Activated CD8-positive, alpha-beta memory T cell treated with anti-CD3 and anti-CD28 coated beads for 4 hours (primary cell): ENCODE measurements at regions not wholly inside any gene's neighbourhood (a gene's known extent, or its start where the extent isn't known, plus 50 kb on each side); places are given as distances from the start of the nearest gene placed in this dataset.
"Not testable (repeated sequence)": the region's sequence is repeated elsewhere in the genome, so short reads cannot be mapped to it uniquely, and the experiment has no call there.

Experiments
- DNase-seq, 2 donors: peaks; one replicate each; pipeline ENCODE4 v3.0.0-alpha.2; 2020; ENCODE audit warnings: low read depth in 2 of 2

DNA sequence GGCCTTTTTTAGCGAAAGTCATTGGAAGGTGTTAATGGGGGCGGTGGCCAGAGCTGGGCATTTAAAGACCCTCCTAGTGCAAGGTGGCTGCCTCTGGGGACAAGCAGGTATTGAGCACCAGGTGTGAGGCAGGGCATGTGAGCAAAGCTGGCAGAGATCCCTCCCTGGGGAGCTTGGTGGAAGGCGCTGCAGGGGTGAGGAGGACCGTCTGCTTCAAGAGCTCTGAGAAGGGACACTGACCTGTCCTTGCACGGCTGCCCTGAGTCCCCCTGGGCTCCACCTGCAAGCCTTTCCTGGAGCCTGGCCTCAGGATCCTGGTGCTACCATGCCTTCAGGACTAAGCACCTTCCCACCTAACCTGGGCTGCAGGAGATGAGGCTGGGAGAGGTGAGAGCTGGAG lies 127.0 kb upstream of the CIBAR2 start:
- DNase-seq, result no peak

DNA sequence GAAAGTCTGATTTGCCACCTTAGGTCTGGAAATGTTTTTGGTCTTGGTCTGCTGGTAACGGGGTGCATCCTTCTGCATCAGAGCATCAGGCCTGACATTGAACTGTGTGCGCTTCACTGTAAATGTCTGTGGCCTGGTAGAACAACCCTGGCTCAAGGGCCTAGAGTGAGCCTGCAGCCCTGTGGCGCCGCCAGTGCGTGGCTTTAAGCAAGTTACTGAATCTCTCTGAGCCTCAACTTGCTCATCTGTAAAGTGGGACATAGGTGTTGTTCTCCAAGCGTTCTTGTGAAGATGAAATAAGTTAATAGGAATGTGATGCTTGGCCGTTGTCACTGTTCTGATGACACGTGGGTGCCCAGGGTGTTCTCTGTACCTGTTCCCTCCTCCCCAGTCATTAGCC lies 127.6 kb upstream of the CIBAR2 start:
- no peak for DNase-seq

GRCh38 chr16:85240982-85241924 lies 129.0 kb upstream of the CIBAR2 start:
- DNase-seq, result no peak

DNA sequence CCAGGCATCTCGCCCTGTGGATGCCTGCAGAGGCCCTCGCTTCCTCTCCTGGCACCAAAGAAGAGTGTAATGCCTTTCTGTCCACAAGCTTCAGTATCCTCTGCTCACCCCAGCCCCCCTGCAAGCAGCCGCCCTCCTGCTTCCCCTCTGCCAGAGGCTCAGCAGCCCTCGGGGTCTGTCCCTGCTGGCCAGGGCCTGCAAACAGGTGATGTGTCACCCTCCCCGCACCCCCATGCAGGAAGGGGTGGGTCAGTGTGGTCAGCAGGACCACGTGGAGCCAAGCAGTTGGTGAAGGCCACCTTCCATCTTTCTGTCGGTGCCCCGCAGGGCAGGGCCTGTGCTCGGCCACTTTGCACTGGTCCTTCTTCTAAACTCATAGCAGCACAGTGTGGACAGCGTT lies 129.9 kb upstream of the CIBAR2 start:
- DNase-seq, result no peak

DNA sequence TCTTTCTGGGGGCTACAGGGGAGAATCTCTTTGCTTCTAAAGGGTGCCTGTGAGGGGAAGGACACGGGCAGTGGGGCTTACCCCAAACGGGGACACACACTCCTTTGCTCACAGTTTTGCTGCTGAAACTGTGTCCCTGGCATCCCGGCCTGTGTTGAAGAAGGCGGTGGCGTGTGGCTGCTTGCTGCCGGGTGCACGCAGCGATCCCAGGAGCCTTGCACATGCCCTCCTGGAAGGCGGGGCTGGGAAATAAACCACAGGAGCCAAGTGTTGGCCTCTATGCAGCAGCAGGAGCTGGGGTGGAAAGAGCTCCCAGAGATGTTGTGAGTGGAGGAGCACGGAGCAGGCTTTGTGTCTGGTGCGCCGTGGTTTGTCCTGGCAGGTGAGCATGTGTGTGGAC lies 131.0 kb upstream of the CIBAR2 start:
- no peak for DNase-seq

- not testable (repeated sequence) for DNase-seq
Observed at GRCh38 chr16:85244452-85244851, 132.2 kb upstream of the CIBAR2 start.

DNA sequence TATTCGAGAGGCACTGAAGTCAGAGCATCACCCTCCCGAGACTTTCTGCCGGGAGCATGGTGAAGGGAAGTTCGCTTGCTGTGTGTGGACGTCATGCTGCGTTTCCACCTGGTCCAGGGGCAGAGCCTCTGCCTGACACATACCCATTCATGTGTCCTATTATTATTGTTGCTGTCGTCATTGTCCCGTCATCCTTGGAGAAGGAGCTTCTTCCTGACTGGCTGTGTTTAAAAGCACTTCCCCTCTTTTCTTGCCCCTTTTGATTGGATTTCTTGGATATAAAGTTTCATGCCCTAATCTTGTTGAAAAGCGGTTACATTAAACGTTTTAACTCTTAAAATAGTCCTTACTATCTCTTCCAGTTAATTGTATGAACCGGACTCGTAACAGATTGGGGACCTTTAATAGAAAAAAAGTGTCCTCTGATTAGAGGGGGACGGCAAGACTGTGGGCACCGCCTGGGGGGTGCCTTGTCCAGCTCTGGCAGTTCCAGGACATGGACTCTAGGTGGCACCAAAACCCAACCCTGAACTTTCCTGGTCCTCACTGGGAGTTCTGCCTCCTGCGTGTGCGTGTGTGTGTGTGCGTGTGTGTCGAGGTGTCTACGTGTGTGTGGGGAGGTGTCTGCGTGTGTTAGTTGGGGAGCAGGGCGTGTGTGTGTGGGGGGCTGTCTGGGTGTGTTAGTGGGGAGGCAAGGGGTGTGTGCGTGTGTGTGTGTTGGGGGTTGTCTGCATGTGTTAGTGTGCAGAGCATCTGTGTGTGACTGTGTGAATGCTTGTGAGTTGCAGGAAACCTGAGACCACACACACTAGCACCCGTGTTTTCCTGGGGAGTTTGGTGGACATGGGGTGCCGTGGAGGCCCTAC lies 133.3 kb upstream of the CIBAR2 start:
- peak in 1 of 2 donors; percentile 22 for DNase-seq

DNA sequence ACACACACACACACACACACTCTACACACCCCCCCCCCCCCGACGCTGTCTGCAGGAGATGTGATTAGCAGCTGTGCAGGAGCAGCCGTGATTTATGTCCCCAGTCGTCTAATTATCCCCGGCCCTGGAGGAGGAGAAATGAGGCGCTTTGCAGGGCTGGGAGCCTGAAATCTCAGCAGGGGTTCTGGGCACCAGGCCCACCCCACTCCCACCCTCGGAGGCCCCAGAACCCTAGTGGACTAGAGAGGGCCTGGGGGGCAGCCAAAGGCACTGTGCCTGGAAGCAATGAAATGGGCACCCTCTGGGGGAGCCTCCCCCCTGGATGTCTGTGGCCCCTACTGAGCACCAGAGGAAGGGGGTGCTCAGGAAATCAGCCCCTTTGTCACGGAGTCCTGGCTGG lies 134.2 kb upstream of the CIBAR2 start:
- no peak for DNase-seq

- no peak for DNase-seq
Observed at GRCh38 chr16:85246973-85247372, 134.7 kb upstream of the CIBAR2 start.

- no peak for DNase-seq
Observed at GRCh38 chr16:85248342-85248741, 136.1 kb upstream of the CIBAR2 start.

DNA sequence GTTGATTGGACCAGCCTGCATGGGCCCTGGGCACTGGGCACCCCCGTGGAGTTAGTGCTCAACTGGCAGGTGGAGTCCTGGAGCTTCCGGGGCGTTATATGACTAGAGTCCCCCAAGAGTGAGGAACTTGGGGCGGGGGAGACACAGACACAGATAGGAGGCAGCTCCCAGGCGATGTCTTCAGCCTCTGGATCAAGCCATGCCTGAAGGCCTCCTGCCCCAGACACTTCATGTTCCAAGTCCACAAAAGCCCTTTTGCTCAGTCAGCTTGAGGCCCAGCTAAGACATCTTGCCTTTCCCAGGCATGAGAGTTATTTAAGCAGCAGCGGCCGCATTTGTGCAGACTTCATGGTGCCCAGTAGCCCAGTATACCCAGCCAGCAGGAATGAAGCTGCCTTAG lies 136.6 kb upstream of the CIBAR2 start:
- DNase-seq, result no peak

DNA sequence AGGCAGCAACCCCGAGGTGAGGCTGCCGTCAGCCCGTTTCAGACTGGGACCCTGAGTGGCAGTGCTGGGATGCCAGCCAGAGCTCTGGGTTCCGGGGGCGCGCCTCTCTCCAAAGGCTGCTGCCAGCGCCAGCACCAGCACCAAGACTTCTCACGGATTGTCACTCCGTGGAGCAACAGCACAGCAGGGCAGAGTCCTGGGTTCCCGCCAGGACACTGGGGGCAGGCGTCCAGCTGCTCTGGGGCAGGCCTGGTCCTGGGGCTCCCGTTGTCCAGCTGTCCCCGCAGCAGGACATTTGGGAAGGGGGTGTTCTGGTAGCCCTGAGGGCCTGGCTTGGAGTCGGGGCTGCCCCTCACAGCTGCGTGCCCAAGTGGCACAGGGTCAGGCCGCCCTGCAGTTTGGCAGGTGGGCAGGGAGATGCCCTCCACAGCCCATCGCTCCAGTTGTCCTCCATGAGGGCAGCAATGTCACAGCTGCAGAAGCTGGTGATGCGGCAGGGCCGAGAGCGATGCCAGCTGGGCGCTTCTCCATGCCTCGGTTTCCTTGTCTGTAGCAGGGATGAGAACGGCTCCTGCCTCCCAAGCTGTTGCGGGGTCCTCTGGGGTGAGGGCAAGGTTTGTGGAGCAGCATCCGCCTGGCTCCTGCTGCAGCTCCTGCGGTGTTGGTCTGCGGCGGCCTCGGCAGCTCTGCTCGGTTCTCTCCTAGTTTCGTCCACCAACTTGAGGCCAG lies 137.3 kb upstream of the CIBAR2 start:
- DNase-seq, result no peak

DNA sequence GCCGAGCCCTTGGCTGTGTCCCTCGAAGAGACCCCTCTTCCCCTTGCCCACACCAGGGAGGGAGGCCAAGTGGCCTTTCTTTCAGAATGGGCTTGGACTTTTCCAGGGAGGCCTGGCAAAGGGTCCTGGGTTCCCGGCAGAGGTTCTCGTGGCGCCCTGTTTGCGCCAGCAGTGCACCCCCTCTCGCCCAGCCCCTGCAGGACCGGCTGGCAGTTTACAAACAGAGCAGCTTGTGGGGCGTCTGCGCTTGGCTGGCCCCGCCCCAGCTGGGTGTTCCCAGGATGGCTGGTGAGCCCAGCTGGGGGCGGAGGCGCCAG lies 137.8 kb upstream of the CIBAR2 start:
- DNase-seq, result no peak

GRCh38 chr16:85250609-85251223 lies 138.4 kb upstream of the CIBAR2 start:
- DNase-seq, result no peak

DNA sequence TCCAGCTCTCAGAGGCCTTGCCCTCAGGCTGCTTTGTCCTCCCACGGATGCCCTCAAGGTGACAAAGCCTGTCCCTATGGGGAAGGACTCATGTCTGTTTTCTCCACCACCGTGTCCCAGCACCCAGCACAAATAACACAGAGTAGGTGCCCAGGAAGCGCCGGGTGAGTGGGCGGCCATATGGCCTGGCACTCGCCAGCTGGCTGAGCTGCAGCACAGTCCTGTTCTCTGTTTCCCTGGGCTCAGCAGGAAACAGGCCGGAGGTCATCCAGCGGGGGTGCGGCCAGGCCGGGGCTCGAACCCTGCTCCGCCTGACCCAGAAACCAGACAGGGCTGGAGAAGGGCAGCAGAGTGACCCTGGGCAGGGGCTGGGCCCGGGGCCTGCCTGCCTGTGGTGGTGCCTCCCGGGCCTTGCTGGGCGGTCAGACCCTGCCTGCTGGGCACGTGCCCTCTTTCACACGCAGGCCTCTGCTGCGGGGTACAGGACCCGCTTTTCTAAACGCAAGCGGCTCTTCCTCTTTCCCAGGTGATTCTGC lies 139.0 kb upstream of the CIBAR2 start:
- DNase-seq, result no peak

- DNase-seq, result no peak
Observed at GRCh38 chr16:85252014-85252413, 139.7 kb upstream of the CIBAR2 start.

GRCh38 chr16:85252461-85252860 lies 140.2 kb upstream of the CIBAR2 start:
- no peak for DNase-seq

GRCh38 chr16:85253084-85253941 lies 141.0 kb upstream of the CIBAR2 start:
- DNase-seq, result peak; percentile 15 to 24

GRCh38 chr16:85254051-85254450 lies 141.8 kb upstream of the CIBAR2 start:
- DNase-seq, result no peak

- DNase-seq, result no peak
Observed at GRCh38 chr16:85254921-85255320, 142.6 kb upstream of the CIBAR2 start.

DNA sequence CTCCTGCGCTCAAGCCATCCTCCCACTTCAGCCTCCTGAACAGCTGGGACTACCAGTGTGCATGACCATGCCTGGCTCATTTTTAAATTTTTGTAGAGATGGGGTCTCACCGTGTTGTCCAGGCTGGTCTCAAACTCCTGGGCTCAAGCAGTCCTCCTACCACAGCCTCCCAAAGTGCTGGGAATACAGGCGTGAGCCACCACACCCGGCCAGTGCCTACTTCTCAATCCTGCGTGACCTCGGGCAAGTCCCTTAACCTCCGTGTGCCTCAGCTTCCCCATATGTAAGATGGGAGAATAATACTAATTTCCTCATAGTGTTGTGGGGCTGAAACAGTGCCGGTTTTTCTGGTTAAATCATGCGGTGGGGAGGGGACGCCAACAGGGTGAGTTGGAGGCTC lies 143.5 kb upstream of the CIBAR2 start:
- DNase-seq, result no peak
